GM12878 (cell line): ENCODE measurements at regions not wholly inside any gene's neighbourhood (a gene's known extent, or its start where the extent isn't known, plus 50 kb on each side); places are given as distances from the start of the nearest gene placed in this dataset.

Source experiments
- ATAC-seq: fragments of 200-7000 bp; cut with Tn5 transposase; 3 replicates; pipeline ENCODE4 v1.9.1; 2020; ENCODE audit warnings: mild to moderate bottlenecking, moderate library complexity
- BruUV-seq: library from RNA; stranded (reverse); fragments of 400-500 nt; replicated peaks from 2 replicates; lab custom pipeline; 2021; lab: Mats Ljungman, UMichigan
- CTCF ChIA-PET: fragments of 300-600 bp; sonication (Branson Sonifier 250); formaldehyde crosslinking; extraction: SDS; loops from one replicate; lab custom pipeline; 2021; ENCODE audit warnings: inconsistent platforms; lab: Yijun Ruan, JAX
- POLR2A ChIA-PET: fragments of 350-600 bp; formaldehyde crosslinking; extraction: SDS; loops from one replicate; lab custom pipeline; 2021; ENCODE audit warnings: inconsistent platforms; lab: Charles Lee
- RAD21 ChIA-PET: fragments of 300-600 bp; sonication (Branson Sonifier 250); formaldehyde crosslinking; loops from one replicate; lab custom pipeline; 2023; ENCODE audit warnings: antibody characterized with exemption; ENCODE audit not compliant: unreplicated experiment; lab: Charles Lee
- SMC1A ChIA-PET: fragments of 300-600 bp; sonication (Branson Sonifier 250); formaldehyde crosslinking; loops from one replicate; lab custom pipeline; 2023; ENCODE audit not compliant: unreplicated experiment, uncharacterized antibody; lab: Charles Lee
- DNase-seq: peaks from one replicate; pipeline ENCODE4 v3.0.0-alpha.2; 2011; ENCODE audit warnings: low read depth, low spot score
- FAIRE-seq: peaks from 3 replicates; lab custom pipeline; 2011; peaks lifted over from hg19 to GRCh38; lab: Jason Lieb, UNC
- H2AFZ ChIP-seq: 2 replicates; pipeline ENCODE4 v1.6.0; 2011; ENCODE audit warnings: low read depth, low read length, control low read depth; ENCODE audit not compliant: control insufficient read depth
- H3K27ac ChIP-seq: 2 replicates; pipeline ENCODE4 v1.5.1; 2011; ENCODE audit warnings: control low read depth; ENCODE audit not compliant: control insufficient read depth, insufficient read depth
- H3K27me3 ChIP-seq, 2 experiments: replicated peaks in 1 of 2; 2 replicates each; pipeline versions ENCODE4 v1.6.0 to v1.6.1; 2011; ENCODE audit warnings: low read length in 1 of 2; ENCODE audit not compliant: control insufficient read depth in 2 of 2, insufficient read depth in 2 of 2
- H3K36me3 ChIP-seq, 2 experiments: 2 replicates each; pipeline ENCODE4 v1.5.1; 2011; ENCODE audit warnings: low read length in 1 of 2; ENCODE audit not compliant: control insufficient read depth in 2 of 2, insufficient read depth in 2 of 2
- H3K4me1 ChIP-seq: 2 replicates; pipeline ENCODE4 v1.6.1; 2011; ENCODE audit warnings: mild to moderate bottlenecking, low read length, moderate library complexity, mixed read lengths; ENCODE audit not compliant: control insufficient read depth, insufficient read depth
- H3K4me2 ChIP-seq: 2 replicates; pipeline ENCODE4 v1.6.0; 2011; ENCODE audit warnings: control low read depth; ENCODE audit not compliant: control insufficient read depth, insufficient read depth
- H3K4me3 ChIP-seq: fragments of 200-600 bp; sonication (generic); 2 replicates; pipeline ENCODE4 v1.5.1; 2016
- H3K79me2 ChIP-seq: 2 replicates; pipeline ENCODE4 v1.6.0; 2011; ENCODE audit warnings: low read length; ENCODE audit not compliant: control insufficient read depth, insufficient read depth
- H3K9ac ChIP-seq: 2 replicates; pipeline ENCODE4 v1.8.0; 2011; ENCODE audit warnings: low read length, control low read depth, mixed read lengths; ENCODE audit not compliant: control insufficient read depth, insufficient read depth
- H3K9me3 ChIP-seq: replicated peaks from 3 replicates; pipeline ENCODE4 v1.5.1; 2011; ENCODE audit warnings: mild to moderate bottlenecking, low read length; ENCODE audit not compliant: control insufficient read depth, insufficient read depth
- H4K20me1 ChIP-seq: 2 replicates; pipeline ENCODE4 v1.6.0; 2011; ENCODE audit not compliant: control insufficient read depth, insufficient read depth
- WGBS: methylation state at CpG from one replicate; pipeline ENCODE4 v1.1.6; 2016; ENCODE audit warnings: low lambda C conversion rate; ENCODE audit not compliant: insufficient replicate concordance, insufficient coverage; ENCODE audit errors: missing lambda C conversion rate; 5-methylcytosine and 5-hydroxymethylcytosine counted together
- in situ Hi-C: fragments of 300-500 bp; cut with MboI; formaldehyde crosslinking; loops from 9 replicates; pipeline ENCODE4 v1.14.3; 2018; ENCODE audit warnings: mixed read lengths
- intact Hi-C: fragments of 100-400 bp; cut with micrococcal nuclease; formaldehyde crosslinking; loops from one replicate; pipeline ENCODE4 v1.14.2; 2022; ENCODE audit not compliant: unreplicated experiment
- TF ChIP-seq, protein P1 (sequence below): fragments of 450-650 bp; formaldehyde crosslinking; IDR thresholded peaks from 2 replicates; pipeline ENCODE4 v1.4.0; 2020; ENCODE audit warnings: mild to moderate bottlenecking, moderate library complexity
- TF ChIP-seq, protein P2 (sequence below): fragments of 450-650 bp; IDR thresholded peaks from 2 replicates; pipeline ENCODE4 v1.6.1; 2017; ENCODE audit warnings: low read depth, mild to moderate bottlenecking, moderate library complexity
- TF ChIP-seq, protein P3 (sequence below): fragments of 450-650 bp; IDR thresholded peaks from 2 replicates; pipeline ENCODE4 v1.6.1; 2017; ENCODE audit warnings: borderline replicate concordance

DNA sequence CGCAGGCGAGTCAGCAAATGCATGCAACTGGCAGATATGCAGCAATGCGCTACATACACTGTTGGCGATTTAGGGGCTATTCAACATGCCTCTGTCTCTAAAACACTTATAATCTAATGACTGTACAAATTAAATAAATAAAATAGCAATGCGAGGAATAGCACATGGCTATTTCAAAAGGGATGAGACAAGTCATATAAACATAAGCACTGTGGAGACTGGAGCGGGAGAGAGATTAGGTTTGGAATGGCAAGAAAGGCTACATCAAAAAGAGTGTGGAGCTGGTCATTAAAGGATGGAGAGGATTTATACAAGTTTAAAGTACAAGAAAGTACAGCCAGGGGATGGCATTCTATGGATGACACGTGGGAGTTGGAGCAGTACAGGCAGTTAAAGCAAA lies 523.5 kb upstream of the CAMK1G start:
- DNase-seq (no peak), ATAC-seq (no peak), FAIRE-seq (no peak)
- TF ChIP-seq, protein P1, sequence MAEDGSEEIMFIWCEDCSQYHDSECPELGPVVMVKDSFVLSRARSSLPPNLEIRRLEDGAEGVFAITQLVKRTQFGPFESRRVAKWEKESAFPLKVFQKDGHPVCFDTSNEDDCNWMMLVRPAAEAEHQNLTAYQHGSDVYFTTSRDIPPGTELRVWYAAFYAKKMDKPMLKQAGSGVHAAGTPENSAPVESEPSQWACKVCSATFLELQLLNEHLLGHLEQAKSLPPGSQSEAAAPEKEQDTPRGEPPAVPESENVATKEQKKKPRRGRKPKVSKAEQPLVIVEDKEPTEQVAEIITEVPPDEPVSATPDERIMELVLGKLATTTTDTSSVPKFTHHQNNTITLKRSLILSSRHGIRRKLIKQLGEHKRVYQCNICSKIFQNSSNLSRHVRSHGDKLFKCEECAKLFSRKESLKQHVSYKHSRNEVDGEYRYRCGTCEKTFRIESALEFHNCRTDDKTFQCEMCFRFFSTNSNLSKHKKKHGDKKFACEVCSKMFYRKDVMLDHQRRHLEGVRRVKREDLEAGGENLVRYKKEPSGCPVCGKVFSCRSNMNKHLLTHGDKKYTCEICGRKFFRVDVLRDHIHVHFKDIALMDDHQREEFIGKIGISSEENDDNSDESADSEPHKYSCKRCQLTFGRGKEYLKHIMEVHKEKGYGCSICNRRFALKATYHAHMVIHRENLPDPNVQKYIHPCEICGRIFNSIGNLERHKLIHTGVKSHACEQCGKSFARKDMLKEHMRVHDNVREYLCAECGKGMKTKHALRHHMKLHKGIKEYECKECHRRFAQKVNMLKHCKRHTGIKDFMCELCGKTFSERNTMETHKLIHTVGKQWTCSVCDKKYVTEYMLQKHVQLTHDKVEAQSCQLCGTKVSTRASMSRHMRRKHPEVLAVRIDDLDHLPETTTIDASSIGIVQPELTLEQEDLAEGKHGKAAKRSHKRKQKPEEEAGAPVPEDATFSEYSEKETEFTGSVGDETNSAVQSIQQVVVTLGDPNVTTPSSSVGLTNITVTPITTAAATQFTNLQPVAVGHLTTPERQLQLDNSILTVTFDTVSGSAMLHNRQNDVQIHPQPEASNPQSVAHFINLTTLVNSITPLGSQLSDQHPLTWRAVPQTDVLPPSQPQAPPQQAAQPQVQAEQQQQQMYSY: no peak
- TF ChIP-seq, protein P2, sequence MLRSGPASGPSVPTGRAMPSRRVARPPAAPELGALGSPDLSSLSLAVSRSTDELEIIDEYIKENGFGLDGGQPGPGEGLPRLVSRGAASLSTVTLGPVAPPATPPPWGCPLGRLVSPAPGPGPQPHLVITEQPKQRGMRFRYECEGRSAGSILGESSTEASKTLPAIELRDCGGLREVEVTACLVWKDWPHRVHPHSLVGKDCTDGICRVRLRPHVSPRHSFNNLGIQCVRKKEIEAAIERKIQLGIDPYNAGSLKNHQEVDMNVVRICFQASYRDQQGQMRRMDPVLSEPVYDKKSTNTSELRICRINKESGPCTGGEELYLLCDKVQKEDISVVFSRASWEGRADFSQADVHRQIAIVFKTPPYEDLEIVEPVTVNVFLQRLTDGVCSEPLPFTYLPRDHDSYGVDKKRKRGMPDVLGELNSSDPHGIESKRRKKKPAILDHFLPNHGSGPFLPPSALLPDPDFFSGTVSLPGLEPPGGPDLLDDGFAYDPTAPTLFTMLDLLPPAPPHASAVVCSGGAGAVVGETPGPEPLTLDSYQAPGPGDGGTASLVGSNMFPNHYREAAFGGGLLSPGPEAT: no peak
- TF ChIP-seq, protein P3, sequence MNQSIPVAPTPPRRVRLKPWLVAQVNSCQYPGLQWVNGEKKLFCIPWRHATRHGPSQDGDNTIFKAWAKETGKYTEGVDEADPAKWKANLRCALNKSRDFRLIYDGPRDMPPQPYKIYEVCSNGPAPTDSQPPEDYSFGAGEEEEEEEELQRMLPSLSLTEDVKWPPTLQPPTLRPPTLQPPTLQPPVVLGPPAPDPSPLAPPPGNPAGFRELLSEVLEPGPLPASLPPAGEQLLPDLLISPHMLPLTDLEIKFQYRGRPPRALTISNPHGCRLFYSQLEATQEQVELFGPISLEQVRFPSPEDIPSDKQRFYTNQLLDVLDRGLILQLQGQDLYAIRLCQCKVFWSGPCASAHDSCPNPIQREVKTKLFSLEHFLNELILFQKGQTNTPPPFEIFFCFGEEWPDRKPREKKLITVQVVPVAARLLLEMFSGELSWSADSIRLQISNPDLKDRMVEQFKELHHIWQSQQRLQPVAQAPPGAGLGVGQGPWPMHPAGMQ: no peak
- ChIA-PET POLR2A (no interaction called here), SMC1A (no interaction called here), CTCF (interaction anchor here (1.1 kb wide), 1 partner anchor 406 kb away, joined by 3 read pairs; no protein-coding TSS in a partner anchor), RAD21 (no interaction called here)
- intact Hi-C loops: no loop called here
- Histone ChIP-seq H3K27me3 (no peaks in the 10 kb centered on the region), H3K79me2 (no peaks in the 10 kb centered on the region), H3K9me3 (no peaks in the 10 kb centered on the region; the same call in 2 of the 3 replicates), H3K4me1 (peaks cover 28% of the 10 kb centered on the region), H3K36me3 (no peaks in the 10 kb centered on the region), H3K27ac (no peak overlapping the region), H2AFZ (no peak overlapping the region), H3K9ac (no peak overlapping the region), H3K4me2 (no peak overlapping the region), H4K20me1 (no peaks in the 10 kb centered on the region), H3K4me3 (no peak overlapping the region)
- in situ Hi-C loops: no loop called here
- WGBS: 50% methylated on average over 7 of the region's 7 CpGs
- BruUV-seq: no TSS peak
